ENCODE measurements at regions not wholly inside any gene's neighbourhood (a gene's known extent, or its start where the extent isn't known, plus 50 kb on each side); places are given as distances from the start of the nearest gene placed in this dataset.
A peak's percentile ranks its signal among the peaks of the same experiment; 100 is the strongest.
"Not testable (repeated sequence)": the region's sequence is repeated elsewhere in the genome, so short reads cannot be mapped to it uniquely, and the experiment has no call there.

- DNase-seq (ENCODE audit: low spot score) = no peak
- no peak overlapping the region for H3K4me3 Mint-ChIP-seq
- peaks cover 7% of the 10 kb centered on the region for H3K9me3 Mint-ChIP-seq
- H3K36me3 Mint-ChIP-seq = no peaks in the 10 kb centered on the region
- no peak overlapping the region for H3K27ac Mint-ChIP-seq
- no peaks in the 10 kb centered on the region for H3K4me1 Mint-ChIP-seq (ENCODE audit: low read depth in 2 of 2)
- peak in 1 of 2 donors; percentile 69 for ATAC-seq
- peaks cover 14 to 18% of the 10 kb centered on the region in 2 donors for H3K27me3 Mint-ChIP-seq
Measured at GRCh38 chr4:99763635-99764101, 53.0 kb upstream of the DAPP1 start.

GRCh38 chr4:99762728-99763127 lies 53.9 kb upstream of the DAPP1 start:
- Mint-ChIP-seq H3K27me3 (peaks cover 14 to 18% of the 10 kb centered on the region in 2 donors), H3K27ac (no peak overlapping the region), H3K4me1 (ENCODE audit: low read depth in 2 of 2) (no peaks in the 10 kb centered on the region), H3K36me3 (no peaks in the 10 kb centered on the region), H3K4me3 (no peak overlapping the region), H3K9me3 (peaks cover 7% of the 10 kb centered on the region)
- DNase-seq (ENCODE audit: low spot score) (no peak), ATAC-seq (no peak)

- DNase-seq (ENCODE audit: low spot score) (no peak), ATAC-seq (no peak)
- Mint-ChIP-seq H3K4me1 (ENCODE audit: low read depth in 2 of 2) (no peaks in the 10 kb centered on the region), H3K27me3 (peaks cover 14 to 21% of the 10 kb centered on the region in 2 donors), H3K36me3 (no peaks in the 10 kb centered on the region), H3K9me3 (peaks cover 3% of the 10 kb centered on the region), H3K27ac (no peak overlapping the region), H3K4me3 (no peak overlapping the region)
Measured at GRCh38 chr4:99759988-99760387, 56.6 kb upstream of the DAPP1 start.

- Mint-ChIP-seq H3K36me3 (no peaks in the 10 kb centered on the region), H3K27ac (no peak overlapping the region)
- ATAC-seq = no peak
Measured at GRCh38 chr4:99759346-99759984, 57.2 kb upstream of the DAPP1 start.

GRCh38 chr4:99755223-99755944 lies 61.2 kb upstream of the DAPP1 start:
- no peaks in the 10 kb centered on the region for H3K4me1 Mint-ChIP-seq (ENCODE audit: low read depth in 2 of 2)
- no peak overlapping the region for H3K27ac Mint-ChIP-seq
- H3K9me3 Mint-ChIP-seq = peaks cover 5% of the 10 kb centered on the region
- H3K27me3 Mint-ChIP-seq = peaks cover 11 to 17% of the 10 kb centered on the region in 2 donors
- ATAC-seq (no peak), DNase-seq (ENCODE audit: low spot score) (no peak)
- H3K4me3 Mint-ChIP-seq = no peak overlapping the region
- H3K36me3 Mint-ChIP-seq = no peaks in the 10 kb centered on the region

More at GRCh38 chr4:99759346-99759984, 57.2 kb upstream of the DAPP1 start:
- H3K4me3 Mint-ChIP-seq = no peak overlapping the region
- peaks cover 14 to 21% of the 10 kb centered on the region in 2 donors for H3K27me3 Mint-ChIP-seq
- peaks cover 3% of the 10 kb centered on the region for H3K9me3 Mint-ChIP-seq
- no peak for DNase-seq (ENCODE audit: low spot score)
- H3K4me1 Mint-ChIP-seq (ENCODE audit: low read depth in 2 of 2) = no peaks in the 10 kb centered on the region

GRCh38 chr4:99754756-99755155 lies 61.9 kb upstream of the DAPP1 start:
- Mint-ChIP-seq H3K36me3 (no peaks in the 10 kb centered on the region), H3K27me3 (peaks cover 10 to 14% of the 10 kb centered on the region in 2 donors), H3K4me1 (ENCODE audit: low read depth in 2 of 2) (no peaks in the 10 kb centered on the region), H3K9me3 (peaks cover 5% of the 10 kb centered on the region), H3K4me3 (no peak overlapping the region), H3K27ac (no peak overlapping the region)
- no peak for DNase-seq (ENCODE audit: low spot score)
- ATAC-seq = no peak

GRCh38 chr4:99753931-99754330 lies 62.7 kb upstream of the DAPP1 start:
- H3K27me3 Mint-ChIP-seq = peaks cover 8 to 11% of the 10 kb centered on the region in 2 donors

GRCh38 chr4:99749445-99750391 lies 66.9 kb upstream of the DAPP1 start:
- H3K4me1 Mint-ChIP-seq (ENCODE audit: low read depth in 2 of 2) = no peaks in the 10 kb centered on the region
- H3K27ac Mint-ChIP-seq = no peak overlapping the region
- no peak overlapping the region for H3K4me3 Mint-ChIP-seq
- ATAC-seq = peak in 1 of 2 donors; percentile 31
- H3K27me3 Mint-ChIP-seq = peaks cover 15 to 30% of the 10 kb centered on the region in 2 donors
- no peaks in the 10 kb centered on the region for H3K36me3 Mint-ChIP-seq
- no peak for DNase-seq (ENCODE audit: low spot score)
- H3K9me3 Mint-ChIP-seq = peaks cover 5% of the 10 kb centered on the region

More at GRCh38 chr4:99753931-99754330, 62.7 kb upstream of the DAPP1 start:
- DNase-seq (ENCODE audit: low spot score) (no peak), ATAC-seq (no peak)
- Mint-ChIP-seq H3K36me3 (no peaks in the 10 kb centered on the region), H3K4me3 (no peak overlapping the region), H3K27ac (no peak overlapping the region), H3K4me1 (ENCODE audit: low read depth in 2 of 2) (no peaks in the 10 kb centered on the region), H3K9me3 (peaks cover 5% of the 10 kb centered on the region)

GRCh38 chr4:99746443-99746842 lies 70.2 kb upstream of the DAPP1 start:
- peaks cover 5% of the 10 kb centered on the region for H3K9me3 Mint-ChIP-seq
- no peak for ATAC-seq
- peaks cover 15 to 21% of the 10 kb centered on the region in 2 donors for H3K27me3 Mint-ChIP-seq
- H3K36me3 Mint-ChIP-seq = no peaks in the 10 kb centered on the region
- no peaks in the 10 kb centered on the region for H3K4me1 Mint-ChIP-seq (ENCODE audit: low read depth in 2 of 2)
- no peak overlapping the region for H3K4me3 Mint-ChIP-seq
- no peak for DNase-seq (ENCODE audit: low spot score)
- no peak overlapping the region for H3K27ac Mint-ChIP-seq

GRCh38 chr4:99736846-99737245 lies 79.2 kb upstream of the C4orf54 start:
- H3K9me3 Mint-ChIP-seq = peaks cover 3% of the 10 kb centered on the region
- DNase-seq (ENCODE audit: low spot score) = no peak
- peaks cover 11 to 23% of the 10 kb centered on the region in 2 donors for H3K27me3 Mint-ChIP-seq
- no peaks in the 10 kb centered on the region for H3K4me1 Mint-ChIP-seq (ENCODE audit: low read depth in 2 of 2)
- H3K27ac Mint-ChIP-seq = no peak overlapping the region
- ATAC-seq = no peak
- no peak overlapping the region for H3K4me3 Mint-ChIP-seq
- H3K36me3 Mint-ChIP-seq = no peaks in the 10 kb centered on the region

- peaks cover 11 to 22% of the 10 kb centered on the region in 2 donors for H3K27me3 Mint-ChIP-seq
- H3K4me1 Mint-ChIP-seq (ENCODE audit: low read depth in 2 of 2) = no peaks in the 10 kb centered on the region
- H3K27ac Mint-ChIP-seq = no peak overlapping the region
- no peaks in the 10 kb centered on the region for H3K36me3 Mint-ChIP-seq
- ATAC-seq (no peak), DNase-seq (ENCODE audit: low spot score) (no peak)
- peaks cover 3% of the 10 kb centered on the region for H3K9me3 Mint-ChIP-seq
- no peak overlapping the region for H3K4me3 Mint-ChIP-seq
Measured at GRCh38 chr4:99735822-99736221, 78.2 kb upstream of the C4orf54 start.

- no peaks in the 10 kb centered on the region for H3K36me3 Mint-ChIP-seq
- DNase-seq (ENCODE audit: low spot score) (no peak), ATAC-seq (no peak)
- H3K4me1 Mint-ChIP-seq (ENCODE audit: low read depth in 2 of 2) = no peaks in the 10 kb centered on the region
- peaks cover 3% of the 10 kb centered on the region for H3K9me3 Mint-ChIP-seq
- H3K27me3 Mint-ChIP-seq = peaks cover 9 to 12% of the 10 kb centered on the region in 2 donors
- no peak overlapping the region for H3K4me3 Mint-ChIP-seq
- H3K27ac Mint-ChIP-seq = no peak overlapping the region
Measured at GRCh38 chr4:99734583-99735322, 77.1 kb upstream of the C4orf54 start.

GRCh38 chr4:99733455-99733854 lies 75.8 kb upstream of the C4orf54 start:
- H3K36me3 Mint-ChIP-seq; DNase-seq (ENCODE audit: low spot score); ATAC-seq; H3K9me3 Mint-ChIP-seq; H3K4me1 Mint-ChIP-seq (ENCODE audit: low read depth in 2 of 2); H3K4me3 Mint-ChIP-seq; H3K27me3 Mint-ChIP-seq; H3K27ac Mint-ChIP-seq: not testable (repeated sequence)
